ENCODE measurements at regions not wholly inside any gene's neighbourhood (a gene's known extent, or its start where the extent isn't known, plus 50 kb on each side); places are given as distances from the start of the nearest gene placed in this dataset.

DNA sequence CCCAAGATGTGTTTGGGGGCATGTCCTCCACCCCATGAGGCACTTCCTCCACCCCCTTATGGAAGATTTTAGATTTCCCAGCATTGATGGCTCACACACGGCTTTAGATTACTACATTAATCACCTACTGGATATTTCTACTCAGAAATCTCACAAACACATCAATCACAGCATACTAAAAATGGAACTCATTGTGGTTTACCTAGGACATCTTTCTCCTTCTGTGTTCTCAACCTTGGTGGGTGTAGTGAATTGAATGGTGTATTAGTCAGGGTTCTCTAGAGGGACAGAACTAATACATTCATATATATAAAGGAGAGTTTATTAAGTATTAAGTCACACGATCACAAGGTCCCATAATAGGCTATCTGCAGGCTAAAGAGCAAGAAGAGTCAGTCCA lies 82.1 kb upstream of the CYRIA start:
- no peak overlapping the region for H2AFZ ChIP-seq (ENCODE audit: control insufficient read depth, low read length)
- no peaks in the 10 kb centered on the region for H3K9me3 ChIP-seq (ENCODE audit: control insufficient read depth, low read depth, low read length)
- H4K20me1 ChIP-seq (ENCODE audit: control insufficient read depth, extremely low read depth, insufficient read depth, low read length), result no peaks in the 10 kb centered on the region
- no peaks in the 10 kb centered on the region for H3K79me2 ChIP-seq (ENCODE audit: control insufficient read depth, insufficient read depth, low read length)
- dilution Hi-C loops (cut with MboI; ENCODE audit: extremely low pct_ligation_motif_present, low sequenced_read_pairs), result no loop called here
- no peaks in the 10 kb centered on the region for H3K36me3 ChIP-seq (ENCODE audit: control insufficient read depth in 2 of 2, extremely low read depth in 1 of 2, insufficient read depth in 2 of 2, low read length in 2 of 2)
- H3K9ac ChIP-seq (ENCODE audit: control insufficient read depth, extremely low read depth, insufficient read depth, low read length), result no peak overlapping the region
- no peak for FAIRE-seq
- H3K4me1 ChIP-seq (ENCODE audit: control insufficient read depth, extremely low read depth, insufficient read depth, low read length), result no peaks in the 10 kb centered on the region
- H3K27me3 ChIP-seq (ENCODE audit: control insufficient read depth, extremely low read depth, insufficient read depth, low read length), result no peaks in the 10 kb centered on the region
- no peaks in the 10 kb centered on the region for H3K9me1 ChIP-seq (ENCODE audit: control insufficient read depth, extremely low read depth, insufficient read depth, low read length)
- TF ChIP-seq, protein P1, sequence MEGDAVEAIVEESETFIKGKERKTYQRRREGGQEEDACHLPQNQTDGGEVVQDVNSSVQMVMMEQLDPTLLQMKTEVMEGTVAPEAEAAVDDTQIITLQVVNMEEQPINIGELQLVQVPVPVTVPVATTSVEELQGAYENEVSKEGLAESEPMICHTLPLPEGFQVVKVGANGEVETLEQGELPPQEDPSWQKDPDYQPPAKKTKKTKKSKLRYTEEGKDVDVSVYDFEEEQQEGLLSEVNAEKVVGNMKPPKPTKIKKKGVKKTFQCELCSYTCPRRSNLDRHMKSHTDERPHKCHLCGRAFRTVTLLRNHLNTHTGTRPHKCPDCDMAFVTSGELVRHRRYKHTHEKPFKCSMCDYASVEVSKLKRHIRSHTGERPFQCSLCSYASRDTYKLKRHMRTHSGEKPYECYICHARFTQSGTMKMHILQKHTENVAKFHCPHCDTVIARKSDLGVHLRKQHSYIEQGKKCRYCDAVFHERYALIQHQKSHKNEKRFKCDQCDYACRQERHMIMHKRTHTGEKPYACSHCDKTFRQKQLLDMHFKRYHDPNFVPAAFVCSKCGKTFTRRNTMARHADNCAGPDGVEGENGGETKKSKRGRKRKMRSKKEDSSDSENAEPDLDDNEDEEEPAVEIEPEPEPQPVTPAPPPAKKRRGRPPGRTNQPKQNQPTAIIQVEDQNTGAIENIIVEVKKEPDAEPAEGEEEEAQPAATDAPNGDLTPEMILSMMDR (optimal IDR thresholded peaks at IDR 0.05 in 1 of 3, IDR thresholded peaks at IDR 0.05 in 1 of 3, conservative IDR thresholded peaks at IDR 0.05 in 1 of 3; ENCODE audit: extremely low read depth in 1 of 3, insufficient read depth in 2 of 3, low read length in 3 of 3), result no peak
- TF ChIP-seq EZH2 (IDR thresholded peaks at IDR 0.05; ENCODE audit: low read length), result no peak
- H3K27ac ChIP-seq (ENCODE audit: control insufficient read depth, insufficient read depth, low read length), result no peak overlapping the region
- no peak overlapping the region for H3K4me2 ChIP-seq (ENCODE audit: control insufficient read depth, extremely low read depth, insufficient read depth, low read depth, low read length)
- H3K4me3 ChIP-seq (ENCODE audit: control insufficient read depth in 2 of 3, extremely low read depth in 1 of 3, insufficient read depth in 2 of 3, low read depth in 1 of 3, low read length in 3 of 3), result no peak overlapping the region
- no peak for DNase-seq (ENCODE audit: low read depth, low spot score)

DNA sequence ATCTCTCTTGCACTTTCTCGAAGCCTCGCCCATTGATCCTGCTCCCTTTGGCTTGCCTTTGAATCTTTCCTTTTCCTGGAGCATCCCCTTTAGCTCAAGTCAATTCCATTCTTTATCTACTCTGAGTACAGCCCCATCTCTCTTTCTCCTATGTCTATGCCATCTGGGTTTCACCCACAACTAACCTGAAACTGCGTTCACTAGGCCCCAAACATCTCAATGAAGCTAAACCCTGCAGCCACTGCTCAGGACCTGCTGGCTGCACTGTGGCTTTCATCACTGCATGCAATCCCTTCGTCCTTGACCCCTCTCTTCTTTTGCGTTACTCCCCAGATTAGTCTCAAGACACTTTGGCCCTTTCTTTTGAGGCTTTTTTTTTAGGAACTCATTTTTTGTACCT lies 81.6 kb upstream of the CYRIA start:
- Histone ChIP-seq H4K20me1 (ENCODE audit: control insufficient read depth, extremely low read depth, insufficient read depth, low read length) (no peaks in the 10 kb centered on the region), H3K27me3 (ENCODE audit: control insufficient read depth, extremely low read depth, insufficient read depth, low read length) (no peaks in the 10 kb centered on the region), H3K79me2 (ENCODE audit: control insufficient read depth, insufficient read depth, low read length) (no peaks in the 10 kb centered on the region), H2AFZ (ENCODE audit: control insufficient read depth, low read length) (no peak overlapping the region), H3K36me3 (ENCODE audit: control insufficient read depth in 2 of 2, extremely low read depth in 1 of 2, insufficient read depth in 2 of 2, low read length in 2 of 2) (no peaks in the 10 kb centered on the region), H3K4me3 (ENCODE audit: control insufficient read depth in 2 of 3, extremely low read depth in 1 of 3, insufficient read depth in 2 of 3, low read depth in 1 of 3, low read length in 3 of 3) (no peak overlapping the region), H3K9ac (ENCODE audit: control insufficient read depth, extremely low read depth, insufficient read depth, low read length) (no peak overlapping the region), H3K4me2 (ENCODE audit: control insufficient read depth, extremely low read depth, insufficient read depth, low read depth, low read length) (no peak overlapping the region), H3K9me3 (ENCODE audit: control insufficient read depth, low read depth, low read length) (no peaks in the 10 kb centered on the region), H3K4me1 (ENCODE audit: control insufficient read depth, extremely low read depth, insufficient read depth, low read length) (no peaks in the 10 kb centered on the region), H3K9me1 (ENCODE audit: control insufficient read depth, extremely low read depth, insufficient read depth, low read length) (no peaks in the 10 kb centered on the region), H3K27ac (ENCODE audit: control insufficient read depth, insufficient read depth, low read length) (no peak overlapping the region)
- dilution Hi-C loops (cut with MboI; ENCODE audit: extremely low pct_ligation_motif_present, low sequenced_read_pairs), result no loop called here
- no peak for TF ChIP-seq EZH2 (IDR thresholded peaks at IDR 0.05; ENCODE audit: low read length)
- TF ChIP-seq, protein P1 (optimal IDR thresholded peaks at IDR 0.05 in 1 of 3, IDR thresholded peaks at IDR 0.05 in 1 of 3, conservative IDR thresholded peaks at IDR 0.05 in 1 of 3; ENCODE audit: extremely low read depth in 1 of 3, insufficient read depth in 2 of 3, low read length in 3 of 3), result no peak
- FAIRE-seq (no peak), DNase-seq (ENCODE audit: low read depth, low spot score) (no peak)
